Activated CD4-positive, CD25-positive, alpha-beta regulatory T cell (primary cell): ENCODE measurements at regions not wholly inside any gene's neighbourhood (a gene's known extent, or its start where the extent isn't known, plus 50 kb on each side); places are given as distances from the start of the nearest gene placed in this dataset.
"Not testable (repeated sequence)": the region's sequence is repeated elsewhere in the genome, so short reads cannot be mapped to it uniquely, and the experiment has no call there.

Experiments used
- DNase-seq, 4 experiments: peaks; one replicate each; lab custom pipeline; 2025; lab: John Stamatoyannopoulos, UW

DNA sequence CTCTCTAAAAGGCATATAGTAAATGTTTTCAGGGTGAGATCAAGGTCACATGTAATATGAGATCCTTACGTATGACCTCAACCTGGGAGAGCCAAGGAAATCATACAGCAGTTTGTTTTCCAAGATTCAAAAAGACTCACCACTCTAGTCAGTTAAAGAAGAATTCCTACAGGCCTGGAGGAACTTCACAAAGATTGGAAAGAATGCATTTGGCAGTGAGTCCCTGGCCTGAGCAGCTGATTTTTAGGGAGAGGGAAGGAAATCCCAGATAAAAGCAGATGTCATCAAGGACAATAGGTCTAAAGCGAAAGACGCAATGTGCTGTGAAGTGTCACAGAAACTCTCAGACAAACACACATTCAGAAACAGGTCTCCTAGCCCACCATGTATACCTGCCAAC lies 424.0 kb upstream of the ZNF462 start:
- DNase-seq = no peak

DNA sequence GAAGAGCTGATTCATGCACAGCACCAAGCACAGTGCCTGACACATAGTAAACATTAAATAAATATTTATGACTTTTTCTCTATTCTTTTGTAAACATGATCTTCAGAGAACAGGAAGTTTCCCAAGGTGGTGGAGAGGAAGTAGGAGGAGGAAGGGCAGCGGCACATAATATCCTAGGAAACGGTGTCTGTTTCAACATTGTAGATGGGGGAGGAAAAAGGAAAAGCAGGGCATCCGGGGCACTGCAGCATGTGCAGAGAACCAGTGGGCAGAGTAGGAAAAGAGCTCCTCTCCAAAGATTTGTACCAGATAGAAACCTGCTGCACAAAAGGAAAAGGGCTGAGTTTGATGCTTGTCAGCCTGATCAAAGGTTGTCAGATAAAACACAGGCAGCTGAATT lies 421.7 kb upstream of the ZNF462 start:
- no peak for DNase-seq

DNA sequence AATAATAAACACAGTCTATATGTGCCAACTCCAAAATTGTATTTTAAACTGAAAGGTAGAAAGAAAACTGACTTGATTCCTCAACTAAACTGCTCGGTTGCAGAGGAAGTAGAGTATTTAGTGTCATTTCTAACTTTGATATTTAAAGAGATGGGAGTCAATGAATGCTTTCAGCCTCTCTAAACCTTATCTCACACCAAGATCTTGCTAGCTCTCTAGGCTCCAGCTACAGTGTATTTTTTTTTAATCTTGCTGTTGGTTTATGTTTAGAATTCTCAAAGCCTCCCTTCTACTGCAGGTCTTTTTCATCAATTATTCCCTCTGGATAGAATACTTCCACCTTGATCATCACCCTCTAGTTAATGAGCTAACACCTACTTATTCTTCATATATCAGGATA lies 419.4 kb upstream of the ZNF462 start:
- DNase-seq = no peak

DNA sequence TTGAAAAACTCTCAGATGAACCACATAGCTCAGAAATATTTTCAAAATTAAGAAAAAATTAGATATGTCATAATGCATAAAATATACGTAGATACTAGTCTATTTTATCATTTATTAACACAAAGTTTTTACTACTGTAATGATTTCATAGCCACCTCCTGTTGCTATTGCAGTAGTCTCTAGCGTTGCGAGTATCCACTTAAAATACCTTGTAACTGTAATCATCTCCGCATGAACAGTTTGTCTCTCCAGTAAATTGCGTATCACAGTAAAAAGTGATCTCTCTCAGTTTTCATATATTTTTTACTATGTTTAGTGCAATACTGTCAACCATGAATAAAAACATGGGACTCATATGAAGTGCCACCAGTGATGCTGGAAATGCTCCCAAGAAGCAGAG lies 417.9 kb upstream of the ZNF462 start:
- DNase-seq = no peak

DNA sequence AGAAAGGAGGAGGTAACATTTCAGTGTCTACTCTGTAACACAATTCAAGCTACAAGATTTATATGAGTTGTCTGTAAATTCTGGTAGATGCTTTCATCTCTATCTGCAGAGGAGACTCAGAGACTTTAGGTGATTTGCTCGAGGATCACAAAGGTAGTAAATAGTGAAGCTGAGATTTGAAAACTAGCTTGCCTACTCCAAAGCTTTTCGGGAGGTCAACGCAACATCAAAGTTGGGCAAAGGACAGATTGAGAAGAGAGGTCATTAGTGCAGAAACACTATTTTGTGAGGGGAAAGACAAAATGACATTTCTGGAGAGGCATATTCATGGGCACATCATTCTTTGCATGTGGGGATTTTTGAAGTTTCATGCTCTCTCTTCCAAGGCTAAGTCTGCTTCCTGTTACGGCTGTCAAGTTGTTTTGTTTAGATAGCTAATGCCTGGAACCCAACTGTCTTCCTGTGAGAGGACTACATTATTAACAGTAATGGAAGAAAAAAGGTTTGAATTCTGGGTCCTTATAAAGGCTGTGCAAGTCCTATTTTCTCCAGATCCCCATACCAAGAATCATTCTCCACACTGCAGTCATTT lies 413.5 kb upstream of the ZNF462 start:
- DNase-seq = no peak

DNA sequence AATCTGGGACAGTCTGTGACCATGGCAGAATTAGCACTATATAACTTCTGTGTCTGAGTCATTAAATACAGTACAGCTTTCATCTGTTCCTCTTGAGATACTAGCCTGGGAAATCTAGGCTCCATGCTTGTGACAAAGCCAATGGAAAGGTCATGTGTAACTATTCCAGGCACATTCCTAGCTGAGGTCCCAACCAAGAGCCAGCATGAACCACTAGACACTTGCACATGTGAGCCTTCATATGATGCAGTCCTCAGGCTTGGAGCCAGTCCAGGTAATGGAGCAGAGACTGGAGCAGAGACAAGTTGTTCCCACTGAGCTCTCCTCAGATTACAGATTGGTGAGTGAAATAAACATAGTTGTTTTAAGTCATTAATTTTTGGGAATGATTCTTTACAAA lies 412.4 kb upstream of the ZNF462 start:
- no peak for DNase-seq

DNA sequence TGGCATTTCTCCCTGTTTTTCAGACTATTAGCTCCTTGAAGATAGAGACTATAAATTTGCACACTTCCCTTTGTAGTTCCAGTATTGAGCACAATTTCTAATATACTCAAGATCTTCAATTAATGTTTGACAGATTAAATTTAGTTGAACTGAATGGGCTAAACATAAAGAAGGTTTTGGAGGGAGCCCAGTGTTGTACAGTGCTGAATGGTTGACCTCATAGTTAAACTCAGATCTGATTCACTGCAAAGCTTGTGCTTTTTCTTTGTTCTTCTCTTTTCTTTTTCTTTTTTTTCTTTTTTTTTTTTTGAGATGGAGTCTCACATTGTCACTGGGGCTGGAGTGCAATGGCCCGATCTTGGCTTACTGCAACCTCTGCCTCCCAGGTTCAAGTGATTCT lies 411.7 kb upstream of the ZNF462 start:
- no peak for DNase-seq

DNA sequence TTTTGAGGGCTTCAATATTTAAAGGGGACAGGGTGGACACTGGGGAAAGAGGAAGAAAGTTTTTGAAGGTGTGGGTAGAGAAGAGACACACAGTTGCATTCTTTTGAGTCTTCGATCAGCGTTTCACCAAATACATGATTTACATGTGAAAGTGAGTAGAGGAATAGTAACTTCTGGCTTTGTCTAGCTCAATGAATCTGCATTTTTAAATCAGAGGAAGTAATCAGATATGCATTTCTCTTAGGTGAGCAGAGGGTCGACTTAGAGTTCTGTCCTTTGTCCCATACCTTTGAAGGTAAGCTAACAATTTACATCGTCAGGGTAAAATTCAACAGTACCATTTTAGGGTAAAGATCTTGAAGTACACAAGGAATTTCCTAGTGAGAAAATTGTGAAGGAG lies 406.4 kb upstream of the ZNF462 start:
- DNase-seq = no peak

DNA sequence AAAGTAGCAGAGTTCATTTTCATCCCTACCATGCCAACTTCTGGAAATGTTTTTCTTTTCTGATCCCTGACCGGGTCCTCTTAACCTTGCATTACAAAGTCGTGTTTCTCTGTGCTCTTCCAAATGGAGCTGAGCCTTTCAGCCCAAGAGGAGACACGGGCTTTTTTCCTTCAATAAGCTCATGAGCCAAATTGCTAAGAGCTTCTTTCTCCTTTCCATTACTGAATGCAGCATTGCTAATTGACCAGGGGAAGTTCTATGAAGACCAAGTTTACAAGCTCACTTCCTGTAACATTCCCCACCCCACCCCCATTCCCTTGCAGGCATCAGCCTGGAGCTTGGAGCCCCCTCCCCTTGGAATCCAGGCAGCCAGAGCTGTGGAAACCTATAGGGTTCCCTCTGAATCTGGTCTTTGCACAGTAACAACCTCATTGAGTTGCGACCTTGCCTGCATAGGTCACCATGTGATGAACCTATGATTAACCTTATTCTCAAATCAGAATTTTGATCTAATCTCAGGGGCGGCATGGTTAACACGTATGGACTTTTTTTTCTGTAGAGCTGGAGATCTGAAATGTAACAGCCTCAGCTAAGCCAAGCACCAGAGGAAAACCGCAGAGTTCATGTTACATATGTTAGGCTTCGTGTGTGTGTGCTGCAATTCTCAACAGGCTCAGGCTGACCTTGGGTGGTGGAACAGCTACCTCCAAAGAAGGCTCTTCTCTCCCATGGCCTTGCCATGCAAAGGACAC lies 395.7 kb upstream of the ZNF462 start:
- DNase-seq = no peak

DNA sequence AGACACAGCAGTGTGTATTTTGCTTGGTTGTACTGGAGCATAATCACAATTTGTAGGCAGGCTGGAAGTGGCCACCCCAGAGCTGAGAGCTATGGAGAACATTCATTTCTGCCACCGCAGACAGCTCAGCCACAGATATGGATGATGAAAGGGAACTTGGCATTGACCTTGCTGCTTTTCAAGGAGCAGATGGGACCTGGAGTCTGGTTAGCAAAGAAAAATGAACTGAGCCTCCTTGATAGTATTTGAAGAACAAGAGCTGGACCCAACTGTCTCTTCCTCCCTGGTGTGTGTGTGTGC lies 395.2 kb upstream of the ZNF462 start:
- no peak for DNase-seq

DNA sequence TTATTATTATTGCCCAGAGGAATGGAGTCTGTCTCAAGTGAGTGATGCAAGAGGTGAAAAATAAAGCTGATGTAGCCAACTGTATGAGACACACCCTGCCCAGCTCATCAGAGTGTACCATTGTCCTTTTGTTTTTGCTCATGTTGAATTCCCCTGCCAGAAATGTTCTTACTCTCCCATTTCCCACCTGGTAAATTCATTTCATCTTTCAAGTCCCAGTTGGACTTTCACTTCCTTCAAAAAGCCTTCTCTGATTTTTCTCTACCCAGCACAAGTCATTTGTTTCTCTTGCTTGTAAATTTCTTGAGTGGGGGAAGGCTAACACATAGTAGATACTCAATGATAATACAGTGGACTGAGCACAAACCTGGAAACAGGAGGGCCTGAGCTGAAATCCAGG lies 394.5 kb upstream of the ZNF462 start:
- no peak for DNase-seq

DNA sequence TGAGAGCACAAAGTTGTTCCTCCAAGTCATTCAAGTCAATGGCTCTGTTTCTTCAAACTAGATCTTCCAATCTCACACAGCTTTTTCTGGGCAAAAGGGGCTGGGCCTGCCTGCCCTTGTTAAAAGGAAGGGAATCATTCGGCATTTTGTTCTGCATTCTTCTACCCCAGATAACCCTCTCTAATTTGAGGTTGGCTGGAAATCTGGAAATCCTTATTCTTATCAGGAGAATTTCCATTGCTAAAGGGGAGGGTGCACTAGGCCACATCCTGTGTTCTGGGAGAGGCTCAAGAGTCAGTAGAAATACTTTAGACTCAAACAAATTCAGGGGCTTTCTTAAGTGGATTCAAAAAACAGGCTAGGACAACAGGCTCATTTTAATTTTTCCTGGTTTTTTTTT lies 384.7 kb upstream of the ZNF462 start:
- DNase-seq = no peak

DNA sequence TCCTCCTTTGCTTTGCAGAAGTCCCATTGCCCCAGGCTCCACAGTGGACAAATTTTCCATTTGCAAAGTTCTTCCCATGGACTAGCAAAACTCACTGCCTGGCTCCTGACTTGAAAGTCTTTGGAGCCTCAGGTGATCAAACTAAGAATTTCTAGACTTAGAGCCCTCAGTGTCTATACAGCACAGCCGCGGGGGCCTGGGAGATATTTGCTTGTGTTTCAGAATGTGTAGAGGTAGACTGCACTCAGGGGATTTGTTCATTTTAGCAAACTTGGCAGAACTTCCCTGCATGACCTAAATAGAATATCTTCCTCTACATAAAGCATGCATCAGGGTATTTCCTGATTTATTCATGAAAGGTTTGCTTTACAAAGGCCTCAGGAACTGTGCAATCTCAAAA lies 384.2 kb upstream of the ZNF462 start:
- DNase-seq = no peak

DNA sequence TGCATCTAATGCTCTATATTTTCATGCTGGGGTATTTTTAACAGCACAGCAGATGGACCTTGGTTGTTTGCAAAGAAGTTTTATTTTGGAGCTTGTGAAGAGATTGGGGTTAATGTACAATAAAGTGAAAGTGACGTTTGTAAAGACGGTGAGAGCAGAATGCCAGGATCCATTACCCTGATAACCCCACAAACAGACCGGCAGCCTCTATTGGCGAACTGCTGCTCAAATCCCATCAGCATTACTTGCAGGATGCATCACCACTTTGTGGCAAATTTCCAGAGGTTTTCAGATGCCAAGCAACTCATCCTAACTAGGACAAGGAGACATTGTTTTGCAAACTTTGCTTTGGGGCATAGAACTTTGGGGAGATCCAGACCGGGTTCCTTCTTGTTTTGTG lies 383.3 kb upstream of the ZNF462 start:
- DNase-seq = no peak

DNA sequence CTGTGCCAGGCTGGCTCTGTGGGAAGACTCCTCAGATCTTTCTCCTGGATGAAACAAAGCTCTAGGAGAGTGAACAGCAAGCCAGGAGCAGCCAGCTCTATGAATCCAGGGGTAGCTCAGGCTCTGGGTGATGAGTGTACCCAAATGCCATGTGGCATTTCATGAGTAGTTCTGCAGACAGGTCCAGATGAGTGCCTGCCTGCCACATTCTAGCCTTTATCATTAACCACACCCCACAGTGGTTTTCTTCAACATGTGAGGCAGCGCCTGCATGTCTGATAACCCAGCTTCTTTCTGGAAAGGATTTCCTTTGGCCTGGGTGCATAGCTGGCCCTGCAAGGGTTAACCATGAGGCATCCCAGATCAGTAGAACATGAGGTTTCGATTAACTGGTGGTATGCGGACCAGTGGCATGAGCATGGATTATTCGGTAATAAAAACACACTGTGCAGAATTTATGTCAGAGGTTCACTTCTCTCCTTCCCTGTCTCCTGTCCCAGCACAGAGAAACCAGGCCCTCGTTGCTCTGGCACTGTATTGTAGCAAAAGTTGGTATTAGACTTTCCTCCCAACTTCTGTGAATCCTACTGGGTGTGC lies 381.9 kb upstream of the ZNF462 start:
- DNase-seq = no peak

DNA sequence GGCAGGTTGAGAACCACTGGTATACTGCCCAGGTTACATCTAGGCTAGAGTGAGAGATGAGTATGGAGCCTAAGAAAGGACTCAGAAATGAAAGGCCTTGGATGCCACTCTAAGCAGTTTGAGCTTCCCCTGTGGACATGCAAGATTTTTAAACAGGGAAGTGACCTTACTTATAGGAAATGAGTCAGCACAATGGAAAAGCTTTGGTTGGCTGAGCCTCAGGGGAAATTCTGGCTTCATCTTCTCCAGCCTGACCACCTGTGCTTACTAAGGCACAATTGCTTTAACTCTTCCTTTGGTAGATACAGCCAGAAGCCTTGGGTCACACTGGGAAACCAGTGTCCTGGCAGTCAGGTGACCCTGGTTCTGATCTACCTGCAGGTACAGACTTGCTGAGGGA lies 380.2 kb upstream of the ZNF462 start:
- DNase-seq = no peak

DNA sequence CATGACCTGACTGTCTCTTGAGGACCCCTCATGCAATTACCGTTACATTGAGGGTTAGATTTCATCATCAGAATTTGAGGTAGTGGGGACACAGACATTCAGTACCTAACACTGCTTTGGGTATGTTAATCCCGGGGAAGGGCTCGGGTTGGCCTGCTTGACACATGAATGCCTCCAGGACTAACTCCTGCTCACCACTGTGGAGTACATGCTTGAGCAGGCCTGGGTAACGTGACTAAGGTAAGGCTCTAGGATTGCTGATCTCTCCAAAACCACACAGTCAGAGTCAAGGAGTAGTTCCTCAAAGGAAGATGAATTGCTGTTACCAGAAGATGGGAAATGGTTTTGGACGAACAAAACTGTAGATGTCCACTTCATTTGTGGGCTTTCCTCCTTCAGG lies 376.3 kb upstream of the ZNF462 start:
- no peak for DNase-seq

DNA sequence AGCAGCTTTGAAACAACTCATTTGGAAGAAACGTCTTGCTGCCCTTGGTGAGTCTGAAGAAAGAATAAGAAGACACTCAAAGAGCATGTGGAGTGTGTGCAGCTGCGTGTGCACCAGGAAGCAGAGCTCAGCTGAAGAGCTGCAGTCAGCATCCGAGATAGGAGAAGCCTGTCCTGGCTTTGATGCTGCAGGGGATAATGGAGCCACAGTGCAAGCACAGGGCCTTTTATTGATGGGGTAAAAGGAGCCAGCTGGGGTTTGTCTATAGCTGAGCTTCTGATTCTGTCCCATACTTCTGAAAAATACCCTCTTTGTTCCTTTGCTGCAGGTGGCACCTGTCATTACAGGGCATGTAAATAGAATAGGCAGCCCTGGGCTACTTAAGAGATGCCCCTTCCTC lies 375.7 kb upstream of the ZNF462 start:
- DNase-seq = no peak

DNA sequence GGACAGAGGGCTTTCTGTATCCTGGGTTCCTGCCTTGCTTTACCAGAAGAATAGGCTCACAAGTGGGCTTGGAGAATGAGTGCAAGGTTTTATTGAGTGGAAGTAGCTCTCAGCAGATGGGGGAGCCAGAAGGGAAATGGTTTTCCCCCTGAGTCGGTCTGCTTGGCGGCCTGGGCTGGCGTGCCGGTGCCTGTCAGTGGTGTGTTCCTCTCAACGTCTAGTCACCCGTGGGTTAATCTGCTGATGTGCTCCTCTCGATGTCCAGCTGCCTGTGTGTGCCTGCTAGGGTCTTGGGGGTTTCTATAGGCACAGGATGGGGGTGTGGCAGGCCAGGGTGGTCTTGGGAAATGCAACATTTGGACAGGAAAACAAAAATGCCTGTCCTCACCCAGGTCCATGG lies 370.8 kb upstream of the ZNF462 start:
- DNase-seq = not testable (repeated sequence)

DNA sequence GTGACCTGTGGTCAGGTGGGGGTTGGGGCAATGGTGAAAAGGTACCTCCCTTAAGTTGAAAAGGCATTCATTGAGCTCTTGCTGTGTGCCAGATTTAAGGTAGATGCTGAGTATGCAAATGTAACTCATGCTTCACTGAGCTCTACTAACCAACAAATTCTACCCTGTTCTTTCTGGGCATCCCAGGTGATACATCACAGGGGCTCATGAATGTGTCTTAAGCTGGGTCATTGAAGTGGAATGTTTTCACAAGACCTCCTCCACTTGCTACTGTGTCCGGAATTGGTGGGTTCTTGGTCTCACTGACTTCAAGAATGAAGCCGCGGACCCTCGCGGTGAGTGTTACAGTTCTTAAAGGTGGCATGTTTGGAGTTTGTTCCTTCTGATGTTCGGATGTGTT lies 362.8 kb upstream of the ZNF462 start:
- DNase-seq = no peak

DNA sequence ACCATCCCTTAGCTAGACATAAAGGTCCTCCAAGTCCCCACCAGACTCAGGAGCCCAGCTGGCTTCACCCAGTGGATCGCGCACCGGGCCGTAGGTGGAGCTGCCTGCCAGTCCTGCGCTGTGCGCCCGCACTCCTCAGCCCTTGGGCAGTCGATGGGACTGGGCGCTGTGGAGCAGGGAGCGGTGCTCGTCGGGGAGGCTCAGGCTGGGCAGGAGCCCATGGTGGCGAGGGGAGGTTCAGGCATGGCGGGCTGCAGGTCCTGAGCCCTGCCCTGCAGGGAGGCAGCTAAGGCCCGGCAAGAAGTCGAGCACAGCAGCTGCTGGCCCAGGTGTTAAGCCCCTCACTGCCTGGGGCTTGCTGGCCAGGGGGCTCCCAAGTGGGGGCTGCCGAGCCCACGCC lies 361.8 kb upstream of the ZNF462 start:
- DNase-seq = not testable (repeated sequence)

DNA sequence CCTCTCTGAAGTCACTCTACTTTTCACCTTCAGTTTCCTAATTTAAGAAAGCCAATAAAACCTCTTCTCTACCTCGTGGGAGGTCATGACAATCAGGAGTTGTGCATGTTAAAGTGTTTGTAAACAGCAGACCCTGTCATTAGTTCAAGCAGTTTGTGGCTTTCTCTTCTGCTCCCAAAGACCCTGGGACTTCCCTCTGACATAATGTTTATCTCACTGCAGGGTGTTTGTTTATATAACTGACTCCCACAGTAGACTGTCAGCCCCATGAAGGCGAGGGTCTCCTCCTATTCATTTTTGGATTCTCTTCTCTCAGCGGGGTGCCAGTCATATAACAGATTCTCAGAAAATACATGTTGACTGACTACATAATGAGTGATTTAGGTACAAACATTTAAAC lies 360.0 kb upstream of the ZNF462 start:
- DNase-seq = no peak

DNA sequence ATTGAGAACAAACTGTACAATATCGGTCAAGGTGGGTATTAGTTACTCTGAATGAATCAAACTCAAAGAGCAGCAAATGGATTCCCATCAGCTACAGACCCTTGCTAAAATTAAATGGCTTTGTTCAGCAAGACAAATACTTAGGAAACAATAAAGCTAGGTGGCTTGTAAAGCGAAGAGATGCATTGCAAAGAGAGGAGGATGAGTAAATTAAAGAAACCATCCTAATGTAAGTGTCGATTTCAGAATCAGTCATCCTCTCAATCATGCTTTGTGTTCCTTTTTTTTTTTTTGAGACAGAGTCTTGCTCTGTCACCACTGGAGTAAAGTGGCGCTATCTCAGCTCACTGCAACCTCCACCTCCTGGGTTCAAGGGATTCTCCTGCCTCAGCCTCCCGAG lies 359.2 kb upstream of the ZNF462 start:
- no peak for DNase-seq

DNA sequence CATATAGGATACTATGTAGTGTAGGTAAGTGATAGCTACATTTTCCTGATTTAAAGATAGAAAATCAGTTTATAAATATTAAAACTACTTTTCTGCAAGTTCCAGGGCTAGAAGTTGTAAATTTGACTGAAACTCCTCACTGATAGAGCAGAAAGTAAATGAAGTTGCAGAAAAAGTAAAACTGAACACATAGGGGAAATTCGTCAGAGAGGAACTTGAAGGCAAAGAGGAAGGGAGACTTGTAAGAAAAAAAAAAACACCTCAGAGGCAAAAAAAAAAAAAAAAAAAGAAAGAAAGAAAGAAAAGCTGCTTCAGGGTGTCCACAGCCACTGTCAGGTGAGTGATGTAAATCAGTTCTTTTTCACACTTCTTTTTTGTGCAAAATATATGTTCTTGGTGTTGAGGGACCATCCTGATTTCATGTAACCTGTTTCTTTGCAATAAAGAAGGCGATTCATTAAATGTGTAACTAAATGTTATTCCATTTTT lies 336.2 kb upstream of the ZNF462 start:
- DNase-seq = no peak
